ENCODE measurements at regions not wholly inside any gene's neighbourhood (a gene's known extent, or its start where the extent isn't known, plus 50 kb on each side); places are given as distances from the start of the nearest gene placed in this dataset.

DNA sequence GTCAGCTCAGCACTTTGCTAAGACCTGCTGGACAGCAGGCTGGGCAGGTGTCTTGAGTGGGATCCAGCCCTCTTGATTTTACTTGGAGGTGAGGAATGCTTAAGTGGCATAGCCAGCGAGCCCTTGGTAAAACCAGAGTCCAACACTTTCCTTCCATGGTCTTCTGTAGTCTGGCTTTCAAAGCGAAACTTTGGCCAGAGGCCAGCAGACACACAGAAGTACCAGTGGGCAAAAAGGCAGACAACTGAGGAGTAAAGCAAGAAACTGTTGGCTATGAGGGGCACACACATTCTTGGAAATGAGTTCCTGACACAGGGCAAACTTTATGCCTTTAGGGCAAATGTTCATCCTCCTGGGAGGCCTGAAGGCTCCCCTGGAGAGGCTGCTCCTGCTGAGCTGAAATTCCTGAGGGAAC, 281.0 kb upstream of the POU3F1 start:
- DNase-seq: no peak

DNA sequence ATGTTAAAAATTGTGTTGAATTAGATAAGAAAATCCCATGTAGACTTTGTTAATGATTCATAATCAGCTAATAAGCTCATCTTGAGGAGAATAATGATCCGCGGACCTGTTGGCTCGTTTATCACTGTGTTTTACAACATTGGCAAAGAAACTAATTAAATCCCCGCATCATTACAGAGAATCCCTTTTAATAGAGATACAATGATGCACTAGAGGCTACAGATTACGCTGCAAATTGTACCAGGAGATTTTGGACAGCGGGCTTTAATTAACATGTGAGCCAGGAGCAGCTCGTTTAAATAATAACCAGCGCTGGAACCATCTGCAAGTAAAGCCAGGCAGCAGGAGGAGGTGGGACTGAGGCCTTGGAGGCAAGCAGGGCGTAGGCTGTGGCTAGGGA, 280.3 kb upstream of the POU3F1 start:
- DNase-seq: no peak

DNA sequence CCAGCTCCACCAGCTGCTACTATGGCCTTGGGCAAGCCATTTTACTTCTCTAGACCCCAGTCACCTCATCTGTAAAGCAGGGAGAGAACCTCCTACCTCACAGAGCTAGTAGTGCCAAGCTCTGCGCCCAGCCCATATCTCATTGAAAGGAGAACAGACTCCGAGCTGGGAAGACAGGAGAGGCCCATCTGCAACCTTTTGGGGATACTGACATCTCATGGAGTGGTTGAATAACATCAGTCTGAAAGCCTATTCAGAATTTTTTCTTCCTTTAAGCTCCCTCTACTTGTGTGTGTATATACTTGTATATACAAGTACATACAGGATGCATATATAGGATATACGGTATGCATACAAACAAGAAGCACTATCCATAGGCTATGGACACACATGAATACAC, 279.5 kb upstream of the POU3F1 start:
- no peak for DNase-seq

DNA sequence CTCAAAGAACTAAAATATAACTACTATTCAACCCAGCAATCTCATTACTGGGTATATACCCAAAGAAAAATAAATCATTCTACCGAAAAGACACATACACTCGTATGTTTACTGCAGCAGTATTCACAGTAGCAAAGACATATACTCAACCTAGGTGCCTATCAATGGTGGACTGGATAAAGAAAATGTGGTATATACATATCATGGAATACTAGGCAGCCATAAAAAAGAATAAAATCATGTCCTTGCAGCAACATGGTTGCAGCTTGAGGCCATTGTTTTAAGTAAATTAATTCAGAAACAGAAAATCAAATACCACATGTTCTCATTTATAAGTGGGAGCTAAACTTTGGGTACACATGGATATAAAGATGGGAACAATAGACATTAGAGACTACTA, 266.2 kb upstream of the POU3F1 start:
- no peak for DNase-seq

DNA sequence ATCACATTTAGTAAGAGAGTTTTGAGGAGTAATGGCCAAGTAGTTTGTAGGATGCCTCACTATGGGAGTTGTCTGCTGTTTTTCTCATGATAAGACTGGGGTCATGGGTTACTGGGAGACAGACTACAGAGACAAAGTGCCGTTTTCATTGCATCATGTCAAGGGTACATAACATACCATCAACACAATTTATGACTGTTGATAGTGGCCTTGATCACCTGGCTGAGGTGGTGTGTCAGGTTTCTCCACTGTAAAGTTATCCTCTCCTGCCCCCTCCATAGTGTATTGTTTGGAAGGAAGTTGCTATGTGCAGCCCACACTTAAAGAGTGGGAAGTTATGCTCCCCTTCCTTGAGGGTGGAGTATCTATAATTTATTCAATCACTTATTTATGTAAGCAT, 263.5 kb upstream of the POU3F1 start:
- DNase-seq: no peak

DNA sequence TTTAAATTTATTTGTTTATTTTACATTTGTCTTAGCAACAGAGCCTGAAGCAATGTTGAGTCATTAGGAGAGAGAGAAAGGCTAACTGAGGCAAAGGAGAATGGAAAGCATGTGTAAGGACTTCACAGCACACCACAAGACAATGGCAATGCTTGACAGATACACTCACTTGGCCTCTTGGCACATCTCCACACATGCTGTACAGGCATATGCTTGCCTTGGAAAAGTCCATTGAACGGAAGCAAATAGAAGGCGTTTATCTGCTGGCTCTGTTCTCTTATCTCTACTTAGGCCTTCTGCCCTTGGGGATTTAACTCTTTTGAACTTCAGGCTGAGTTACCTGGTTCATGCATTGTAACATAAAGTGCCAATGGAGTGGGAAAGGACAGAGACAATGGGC, 262.2 kb upstream of the POU3F1 start:
- DNase-seq: no peak

DNA sequence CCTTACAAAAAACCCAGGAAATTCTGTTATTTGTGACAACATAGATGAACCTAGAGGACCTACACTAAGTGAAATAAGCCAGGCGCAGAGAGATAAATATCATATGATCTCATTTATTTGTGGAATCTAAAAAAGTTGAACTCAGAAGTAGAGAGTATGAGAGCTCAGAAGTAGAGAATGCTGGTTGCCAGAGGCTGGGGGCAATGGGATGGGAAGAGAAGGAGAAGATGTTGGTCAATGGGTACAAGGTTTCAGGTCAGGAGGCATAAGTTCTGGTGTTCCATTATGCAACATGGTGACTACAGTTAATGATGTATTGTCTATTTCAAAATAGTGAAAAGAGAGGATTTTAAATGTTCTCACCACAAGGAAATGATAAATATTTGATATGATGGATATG, 259.1 kb upstream of the POU3F1 start:
- no peak for DNase-seq

DNA sequence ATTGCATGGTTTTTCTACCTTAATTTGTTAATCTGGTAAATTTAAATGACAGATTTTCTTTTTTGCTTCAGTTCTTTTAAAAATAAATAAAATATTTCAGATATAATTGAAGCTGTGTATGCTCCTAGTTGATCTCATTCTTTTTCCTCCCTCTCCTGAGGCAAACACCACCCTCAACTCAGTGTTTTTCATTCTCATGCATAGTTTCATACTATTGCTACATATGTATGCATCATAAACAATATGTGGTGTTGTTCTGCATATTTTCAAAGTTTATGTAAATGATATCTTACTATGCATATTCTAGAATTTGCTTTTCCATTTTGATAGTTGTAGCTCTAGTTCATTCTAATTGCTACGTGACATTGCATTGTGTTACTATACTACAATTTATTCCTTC, 257.2 kb upstream of the POU3F1 start:
- DNase-seq: no peak

DNA sequence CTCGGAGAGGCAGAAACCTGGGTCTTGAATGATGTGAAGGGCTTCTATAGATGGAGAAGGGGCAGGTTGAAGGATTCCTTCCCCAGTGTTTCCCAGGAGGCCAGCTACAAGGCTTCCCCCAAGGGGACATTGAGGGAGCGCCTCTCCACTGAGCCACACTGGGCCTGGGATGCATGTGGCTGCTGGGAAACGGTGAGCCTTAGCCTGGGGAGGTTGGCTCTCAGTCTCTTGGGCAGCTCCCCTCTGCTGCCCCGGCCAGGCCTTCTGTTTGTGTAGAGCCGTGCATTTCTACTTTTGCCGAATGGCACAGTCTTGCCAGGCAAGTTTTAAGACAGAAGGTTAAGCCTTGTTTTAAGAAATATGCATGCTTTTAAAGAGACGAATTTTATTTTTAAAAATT, 254.4 kb upstream of the POU3F1 start:
- DNase-seq: no peak

DNA sequence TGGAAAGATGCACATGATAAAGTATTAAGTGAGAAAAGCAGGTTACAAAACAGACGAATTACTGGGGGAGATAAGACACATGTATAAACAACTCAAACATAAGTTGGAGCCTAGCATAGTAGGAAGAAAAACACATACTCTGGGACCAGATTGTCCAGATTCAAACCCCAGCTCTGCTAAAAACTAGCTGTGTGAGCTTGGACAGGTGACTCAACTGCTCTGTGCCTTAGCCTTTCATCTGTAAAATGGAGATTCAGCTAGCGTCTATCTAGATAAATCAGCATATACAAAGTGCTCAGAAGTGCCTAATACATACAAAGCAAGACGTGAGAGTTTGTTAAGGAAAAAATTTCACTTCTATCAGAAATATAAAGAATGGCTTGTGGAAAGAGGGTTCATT, 254.0 kb upstream of the POU3F1 start:
- no peak for DNase-seq

DNA sequence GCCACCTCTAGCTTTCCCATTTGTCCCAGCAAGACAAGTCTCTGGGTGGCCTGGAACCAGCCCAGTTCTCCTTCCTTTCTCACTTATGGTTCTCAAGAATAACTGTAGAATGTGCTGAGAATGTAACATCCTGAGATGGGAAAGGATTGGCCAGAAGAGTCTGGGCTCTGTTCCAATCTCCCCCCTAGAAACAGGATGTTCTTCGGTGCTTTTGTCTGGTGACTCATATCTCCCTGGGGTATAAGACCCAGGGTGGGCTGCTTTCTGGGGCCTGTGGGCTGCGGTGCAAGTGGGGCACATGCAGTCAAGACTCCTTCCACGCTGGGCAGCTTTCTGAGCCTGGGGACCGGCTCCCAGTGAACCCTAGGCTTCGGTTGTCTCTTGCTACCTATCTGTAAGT, 251.2 kb upstream of the POU3F1 start:
- DNase-seq: no peak

DNA sequence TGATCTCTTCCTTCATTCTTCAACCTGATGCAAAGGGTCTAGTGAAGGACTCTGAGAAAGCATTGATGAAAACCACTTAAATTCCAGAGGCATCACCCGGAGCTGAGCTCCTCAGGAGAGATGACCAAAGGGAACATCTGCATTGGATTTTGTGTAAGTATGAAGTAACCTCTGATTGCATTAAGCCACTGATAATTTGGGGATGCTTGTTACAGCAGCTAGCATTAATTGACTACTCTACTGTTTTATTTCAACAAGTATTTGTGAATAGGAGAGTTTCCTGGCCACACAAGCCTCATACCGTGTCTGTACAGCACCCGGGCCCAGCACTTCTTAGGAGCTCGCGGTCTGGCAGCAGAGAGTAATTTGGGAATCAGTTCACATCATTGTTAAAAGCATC, 250.7 kb upstream of the POU3F1 start:
- no peak for DNase-seq

DNA sequence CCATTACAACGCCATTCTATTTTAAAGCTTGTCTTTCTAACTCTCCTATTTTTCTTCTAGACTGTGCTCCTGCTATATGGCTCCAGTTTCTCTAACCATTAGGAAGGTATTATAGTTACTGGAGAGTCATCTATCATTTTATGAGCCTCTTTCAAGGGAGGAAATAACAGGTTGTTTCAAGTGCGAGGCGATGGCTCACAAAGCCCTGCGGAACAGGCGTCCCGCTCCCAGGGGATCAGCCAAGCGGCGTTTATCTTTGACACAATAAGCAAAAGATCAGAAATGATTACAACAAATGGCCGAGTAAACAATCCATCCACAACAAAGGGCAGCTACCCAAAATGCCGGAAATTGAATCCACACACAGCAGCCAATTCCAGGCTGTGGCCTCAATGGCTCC, 249.5 kb upstream of the POU3F1 start:
- no peak for DNase-seq

DNA sequence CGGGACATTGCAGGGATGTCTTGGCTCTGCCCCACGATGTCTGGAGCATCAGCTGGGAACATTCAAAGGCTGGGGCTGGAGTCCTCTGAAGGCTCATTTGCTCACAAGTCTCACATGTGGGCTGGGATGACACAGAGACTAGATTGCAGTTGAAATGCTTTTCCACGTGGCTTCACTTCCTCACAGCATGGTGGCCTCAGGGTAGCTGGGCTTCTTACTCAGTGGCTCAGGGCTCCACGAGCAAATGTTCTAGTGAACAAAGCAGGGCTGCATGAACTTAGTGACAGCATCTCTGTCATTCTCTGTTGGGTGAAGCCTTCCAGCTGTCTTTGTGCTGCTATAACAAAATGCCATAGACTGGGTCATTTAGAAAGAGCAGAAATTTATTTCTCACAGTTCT, 247.0 kb upstream of the POU3F1 start:
- DNase-seq: no peak

DNA sequence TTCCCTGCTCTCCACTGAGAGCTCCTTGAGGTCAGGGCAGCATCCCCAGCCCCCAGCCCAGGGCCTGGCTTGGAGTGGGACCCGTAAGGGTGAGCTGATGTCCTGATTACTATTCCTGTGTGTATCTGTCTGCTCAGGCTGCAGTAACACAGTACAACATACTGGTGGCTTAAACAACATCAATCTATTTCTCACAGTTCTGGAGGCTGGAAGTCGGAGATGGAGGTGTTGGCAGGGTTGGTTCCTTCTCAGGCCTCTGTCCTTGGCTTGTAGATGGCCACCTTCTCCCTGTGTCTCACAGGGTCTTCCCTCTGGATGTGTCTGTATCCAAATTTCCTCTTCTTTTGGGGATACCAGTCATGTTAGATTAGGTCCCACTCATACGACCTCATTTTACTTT, 246.4 kb upstream of the POU3F1 start:
- no peak for DNase-seq

DNA sequence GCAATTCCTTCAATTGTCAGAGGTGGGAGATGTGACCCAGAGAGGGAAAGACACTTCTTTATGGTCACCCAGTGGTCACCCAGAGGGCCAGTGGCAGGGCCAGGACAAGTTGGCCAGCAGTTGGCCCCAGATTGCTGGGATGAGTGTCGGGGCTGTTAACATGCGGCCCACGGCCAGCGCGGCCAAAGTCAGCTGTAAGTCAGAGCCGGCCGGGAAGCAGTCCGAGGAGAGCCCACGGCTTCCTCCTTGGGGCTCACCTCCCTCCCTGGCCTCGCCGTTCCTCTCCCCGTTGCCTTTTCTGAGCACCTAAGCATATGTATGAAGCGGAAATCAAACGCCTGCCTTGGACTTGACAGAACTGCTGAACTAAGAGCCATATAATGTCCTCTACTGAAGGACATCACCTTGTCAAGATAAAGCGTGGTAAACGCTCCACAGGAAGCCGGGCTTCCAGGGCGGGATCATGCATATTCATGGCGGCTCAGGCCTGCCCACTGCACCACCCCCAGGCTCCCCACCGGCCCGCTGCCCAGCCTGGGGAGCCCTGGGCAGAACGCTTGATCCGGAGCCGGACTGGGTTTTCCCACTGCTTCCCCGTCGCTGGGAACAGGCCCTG, 245.4 kb upstream of the POU3F1 start:
- no peak for DNase-seq

DNA sequence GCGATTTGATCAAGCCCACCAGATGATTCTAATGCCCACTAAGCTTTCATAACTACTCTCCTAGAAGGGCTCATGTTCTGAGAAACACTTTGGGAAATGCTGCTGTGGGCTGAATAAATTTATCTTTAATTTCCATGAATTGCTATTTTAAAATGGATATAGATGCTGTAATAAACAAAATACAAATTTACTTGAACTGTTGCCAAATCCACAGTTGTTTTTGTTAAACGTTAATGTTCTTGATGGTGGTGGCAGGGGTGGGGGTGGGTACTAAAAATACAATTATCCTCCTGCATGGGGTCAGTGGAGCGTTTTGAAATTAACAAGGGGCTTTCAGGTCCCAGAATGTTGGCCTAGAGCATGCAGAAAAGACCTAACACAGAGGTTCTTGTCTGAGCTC, 244.7 kb upstream of the POU3F1 start:
- DNase-seq: no peak

DNA sequence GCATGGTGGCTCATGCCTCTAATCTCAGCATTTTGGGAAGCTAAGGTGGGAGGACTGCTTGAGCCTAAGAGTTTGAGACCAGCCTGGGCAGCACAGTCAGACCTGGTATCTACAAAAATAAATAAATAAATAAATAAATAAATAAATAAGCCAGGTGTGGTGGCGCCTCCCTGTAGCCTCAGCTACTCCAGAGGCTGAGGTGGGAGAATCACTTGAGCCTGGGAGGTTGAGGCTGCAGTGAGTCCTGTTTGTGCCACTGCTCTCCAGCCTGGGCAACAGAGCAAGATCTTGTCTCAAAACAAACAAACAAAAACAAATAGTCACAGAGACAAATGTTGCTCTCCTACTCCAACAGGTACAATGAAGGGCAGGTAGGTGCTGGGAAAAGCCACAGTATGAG, 242.4 kb upstream of the POU3F1 start:
- no peak for DNase-seq

DNA sequence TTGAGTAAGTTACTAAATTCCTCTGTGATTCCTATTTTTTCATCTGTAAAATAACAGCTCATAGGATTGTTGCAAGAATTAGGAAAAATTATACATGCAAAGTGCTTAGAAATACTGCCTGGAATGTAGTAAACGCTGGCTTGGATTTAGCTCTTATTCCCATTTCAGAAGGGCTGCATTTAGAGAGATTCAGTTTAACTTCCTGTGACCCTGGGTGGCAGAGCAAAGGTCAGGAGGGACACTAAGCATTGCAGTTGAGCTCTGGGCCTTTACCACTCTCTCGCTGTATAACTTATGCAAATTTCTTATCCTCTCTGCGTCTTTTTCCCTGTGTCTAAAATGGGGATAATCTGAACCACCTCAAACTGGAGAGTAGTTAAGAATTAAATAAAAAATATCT, 241.0 kb upstream of the POU3F1 start:
- DNase-seq: no peak

DNA sequence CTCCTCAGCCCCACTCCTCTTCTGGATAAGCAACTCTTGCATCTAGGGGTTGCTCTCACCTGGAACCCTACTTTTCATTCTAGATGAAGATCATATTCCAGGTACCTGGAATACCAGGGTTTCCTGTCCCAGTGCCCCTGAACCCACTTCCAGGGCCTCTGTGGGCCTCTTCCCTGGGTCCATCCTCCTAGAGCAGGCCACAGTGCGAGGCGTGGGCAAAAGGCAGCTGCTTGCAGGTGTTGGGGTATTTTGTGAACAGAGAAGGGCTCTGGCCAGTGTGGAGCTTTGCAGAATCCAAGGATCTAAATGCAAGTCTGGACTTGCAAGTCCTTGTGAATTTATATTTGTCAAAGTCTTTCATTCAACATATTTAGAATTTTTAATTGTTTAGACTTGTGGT, 240.4 kb upstream of the POU3F1 start:
- no peak for DNase-seq

DNA sequence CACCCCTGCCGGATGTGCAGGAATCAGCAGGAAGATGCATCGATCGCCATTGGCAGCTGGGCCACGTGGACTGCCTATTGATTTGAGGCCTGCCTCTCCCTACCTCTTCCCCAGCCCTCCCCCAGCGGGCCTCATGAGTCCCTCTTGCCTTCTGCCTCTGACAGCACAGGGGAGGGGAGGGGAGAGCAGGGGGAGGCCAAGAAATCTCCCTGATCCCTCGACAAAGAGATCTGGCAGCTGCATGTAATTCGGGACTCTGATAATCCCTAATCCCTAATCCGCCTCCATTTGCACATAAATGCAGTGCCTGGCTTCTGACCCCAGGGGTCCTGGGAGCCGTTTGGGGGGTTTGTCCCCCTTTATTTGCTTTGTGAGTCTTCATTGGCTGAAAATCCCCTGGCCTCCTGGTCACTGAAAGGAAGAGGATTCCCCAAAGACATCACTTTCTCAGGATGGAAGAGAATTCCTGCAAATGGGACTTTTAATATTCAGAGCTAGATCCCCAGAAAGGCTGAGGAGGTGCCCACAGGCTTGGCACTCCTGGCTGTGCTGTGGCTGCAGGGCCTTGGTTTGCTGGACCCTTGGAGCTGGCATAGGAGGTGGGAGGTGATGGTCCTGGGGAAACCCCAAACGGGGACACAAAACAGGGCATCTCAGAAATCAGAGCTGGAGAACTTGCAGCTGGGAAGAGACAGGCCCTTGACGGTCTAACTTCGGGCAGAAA, 239.4 kb upstream of the POU3F1 start:
- no peak for DNase-seq

DNA sequence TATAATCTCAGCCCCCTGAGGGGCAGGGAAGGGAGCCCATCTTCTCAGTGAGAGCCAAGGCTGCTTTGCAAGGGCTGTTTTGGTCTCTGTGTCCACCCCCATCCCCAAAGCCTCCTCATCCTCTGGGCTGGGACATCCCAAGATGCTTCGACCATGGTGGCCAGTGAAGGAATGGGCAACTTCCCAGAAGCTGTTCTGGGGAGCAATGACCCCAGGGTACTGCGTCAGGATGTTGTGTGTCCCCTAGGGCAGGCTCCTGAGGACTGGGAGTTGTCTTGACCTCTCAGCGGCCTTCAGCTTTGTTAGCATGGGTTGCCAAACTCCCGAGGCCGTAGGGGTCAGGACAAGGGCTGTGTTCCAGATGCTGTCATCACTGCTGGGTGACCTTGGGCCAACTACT, 238.4 kb upstream of the POU3F1 start:
- DNase-seq: no peak

DNA sequence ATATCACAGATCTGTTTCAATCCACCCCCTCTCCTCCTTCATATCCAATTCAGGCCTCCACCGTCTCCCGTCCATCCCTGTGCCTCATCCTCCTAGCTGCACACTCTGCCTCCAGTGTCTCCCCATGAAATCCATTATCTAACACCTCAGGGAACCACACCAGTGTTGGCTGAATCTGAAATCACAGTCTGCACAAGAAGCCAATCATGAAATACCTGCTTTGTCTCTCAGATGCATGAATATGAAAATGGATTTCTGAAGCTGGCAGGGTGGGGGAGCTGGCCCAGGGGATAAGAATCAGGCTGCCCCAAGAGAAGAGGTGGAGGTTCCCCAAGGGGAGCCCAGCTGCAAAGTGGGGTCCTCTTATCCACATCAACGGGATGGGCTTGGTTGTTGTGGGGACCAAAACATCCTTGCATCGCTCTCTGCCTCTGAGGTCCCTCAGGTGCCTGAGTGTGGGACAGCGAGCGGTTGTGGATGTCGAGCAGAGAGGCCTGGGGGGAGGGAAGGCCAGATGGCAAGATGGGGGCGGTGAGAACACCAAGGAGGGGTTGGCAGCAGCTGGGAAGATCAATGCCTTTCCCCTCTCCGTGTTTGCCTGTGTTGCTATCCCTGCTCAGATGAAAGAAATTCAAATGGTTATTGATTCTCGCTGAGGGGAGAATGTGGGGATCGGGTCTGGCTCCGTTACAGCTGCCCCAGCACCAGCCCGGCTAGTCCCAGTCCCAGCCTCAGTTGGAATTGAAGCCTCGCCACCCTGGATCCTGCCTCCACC, 237.3 kb upstream of the POU3F1 start:
- DNase-seq: no peak

DNA sequence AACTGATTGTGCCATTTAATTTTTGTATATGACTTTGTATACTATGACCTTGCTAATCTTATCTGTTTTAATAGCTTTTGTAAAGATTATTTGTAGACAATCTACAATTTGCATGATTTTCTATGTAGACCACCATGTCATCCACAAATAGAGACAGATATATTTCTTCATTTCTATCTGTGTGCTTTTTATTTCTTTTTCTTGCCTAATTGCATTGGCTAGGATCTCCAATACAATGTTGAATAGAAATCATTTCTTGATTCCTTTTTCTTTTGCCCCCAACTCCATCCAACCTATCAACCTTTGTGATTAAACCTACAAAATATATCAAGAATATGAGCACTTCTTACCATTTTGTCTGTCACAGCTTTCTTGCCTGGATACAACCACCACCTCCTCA, 232.6 kb upstream of the POU3F1 start:
- DNase-seq: no peak

DNA sequence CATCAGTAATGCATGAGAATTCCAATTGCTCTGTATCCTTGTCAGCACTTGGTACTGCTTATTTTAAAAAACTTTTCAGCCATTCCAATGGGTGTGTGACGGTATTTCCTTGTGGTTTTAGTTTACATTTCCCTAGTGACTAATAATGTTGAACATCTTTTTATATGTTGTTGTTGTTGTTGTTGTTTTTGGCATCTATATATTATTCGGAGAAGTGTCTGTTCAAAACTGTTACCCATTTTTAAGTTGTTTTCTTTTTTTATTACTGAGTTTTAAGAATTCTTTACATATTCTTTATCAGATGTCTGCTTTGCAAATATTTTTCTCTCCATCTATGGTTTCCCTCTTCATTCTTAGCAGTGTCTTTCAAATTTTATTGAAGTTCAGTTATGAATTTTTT, 231.1 kb upstream of the POU3F1 start:
- DNase-seq: no peak
